H1 (cell line): ENCODE measurements at regions not wholly inside any gene's neighbourhood (a gene's known extent, or its start where the extent isn't known, plus 50 kb on each side); places are given as distances from the start of the nearest gene placed in this dataset.

Experiments
- CHD7 ChIP-seq: fragments of 300-600 bp; sonication (generic); IDR thresholded peaks from 2 replicates; pipeline ENCODE4 v1.7.1; 2012; ENCODE audit warnings: low read length, moderate library complexity, mild to moderate bottlenecking, inconsistent platforms; ENCODE audit not compliant: insufficient replicate concordance
- MAFK ChIP-seq: IDR thresholded peaks from 2 replicates; pipeline ENCODE4 v1.6.1; 2012; ENCODE audit warnings: low read depth, mild to moderate bottlenecking, improper control_type of control experiment, low read length

GRCh38 chr7:156152390-156152789, 340.1 kb upstream of the SHH start (continued):
- TF ChIP-seq CHD7 (peak; percentile 99), MAFK (peak; percentile 34; the same call in 1 of the 2 replicates)
